NCI-H345 treated with DMSO at 0.1 percent for 48 hours (cell line): ENCODE measurements at regions not wholly inside any gene's neighbourhood (a gene's known extent, or its start where the extent isn't known, plus 50 kb on each side); places are given as distances from the start of the nearest gene placed in this dataset.
"Not testable (repeated sequence)": the region's sequence is repeated elsewhere in the genome, so short reads cannot be mapped to it uniquely, and the experiment has no call there.

Experiments used
- DNase-seq: peaks from one replicate; lab custom pipeline; 2025; ENCODE audit not compliant: unreplicated experiment; lab: John Stamatoyannopoulos, UW

GRCh38 chr4:126752702-126753101 lies 880.1 kb upstream of the INTU start:
- no peak for DNase-seq

GRCh38 chr4:126753592-126753991 lies 879.2 kb upstream of the INTU start:
- DNase-seq, result no peak

GRCh38 chr4:126755506-126755905 lies 877.3 kb upstream of the INTU start:
- no peak for DNase-seq

GRCh38 chr4:126756050-126756829 lies 876.5 kb upstream of the INTU start:
- no peak for DNase-seq

GRCh38 chr4:126757219-126757618 lies 875.5 kb upstream of the INTU start:
- no peak for DNase-seq

DNA sequence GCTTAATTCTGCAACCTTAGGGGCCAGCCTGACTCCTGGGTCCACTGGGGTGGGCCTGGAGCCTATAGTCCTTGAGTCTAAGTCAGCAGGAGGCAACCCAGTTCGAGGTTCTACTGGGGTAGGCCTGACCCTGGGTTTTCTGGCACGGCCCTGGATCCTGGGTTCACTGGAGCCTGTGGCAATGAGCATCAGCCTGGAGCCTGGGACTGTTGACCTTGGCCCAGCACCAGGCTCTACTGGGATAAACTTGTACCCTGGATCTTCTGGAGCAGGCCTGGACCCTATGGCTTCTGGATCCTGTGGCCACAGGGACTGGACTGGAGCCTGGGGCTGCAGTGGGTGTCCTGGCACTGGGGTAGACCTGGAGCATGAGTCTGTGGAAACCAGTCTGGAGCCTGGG lies 874.3 kb upstream of the INTU start:
- no peak for DNase-seq

DNA sequence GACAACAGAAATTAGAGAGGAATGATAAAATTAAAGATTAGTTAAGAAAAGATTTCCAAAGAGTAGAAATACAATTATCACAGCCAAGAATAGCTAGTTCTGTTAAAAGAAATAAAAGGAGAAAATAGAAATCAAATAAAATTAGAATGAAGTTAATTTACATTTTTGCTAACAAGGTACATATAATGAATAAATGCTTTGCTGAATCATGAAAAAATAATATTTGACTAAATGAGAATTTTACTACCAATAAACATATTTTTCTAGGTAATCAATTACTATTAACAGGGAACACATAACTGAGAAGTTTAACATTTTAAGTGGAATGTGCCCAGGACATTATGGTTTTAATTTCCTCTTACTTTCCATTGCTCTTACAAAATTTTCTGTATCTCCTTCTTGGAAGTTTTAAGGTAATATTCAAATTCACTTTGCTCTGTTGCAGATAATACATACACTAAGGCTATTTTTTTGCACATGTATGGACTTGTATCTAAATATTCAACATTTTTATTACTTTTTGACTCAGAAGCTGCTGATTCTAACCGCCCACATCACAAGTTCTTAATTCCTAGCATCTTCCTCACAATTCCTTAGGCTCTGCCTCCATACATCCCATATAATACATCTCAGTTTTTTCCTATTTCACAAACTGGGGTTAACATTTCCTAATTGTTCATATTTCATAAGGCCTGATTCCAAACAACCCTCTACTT lies 870.7 kb upstream of the INTU start:
- no peak for DNase-seq

GRCh38 chr4:126762663-126763247 lies 870.0 kb upstream of the INTU start:
- DNase-seq, result no peak

GRCh38 chr4:126766241-126766640 lies 866.5 kb upstream of the INTU start:
- no peak for DNase-seq

DNA sequence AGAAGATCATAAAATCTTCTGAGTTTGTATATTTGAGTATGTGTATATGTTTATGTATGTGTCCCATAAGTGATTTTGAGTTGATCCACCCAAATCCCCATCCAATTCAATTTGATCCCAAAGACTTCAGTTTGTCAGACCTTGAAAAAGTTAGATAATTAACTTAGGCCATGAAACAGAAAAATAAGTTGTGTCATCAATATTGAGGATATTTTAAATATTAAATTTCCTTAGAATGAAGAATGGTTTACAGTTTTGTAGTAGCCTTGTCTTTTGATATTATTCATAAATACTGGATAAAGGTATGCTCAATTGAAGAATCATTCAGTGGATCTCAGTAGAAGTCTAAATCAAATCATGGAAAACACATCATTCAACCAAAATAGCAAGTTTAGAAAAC lies 864.4 kb upstream of the INTU start:
- DNase-seq, result no peak

DNA sequence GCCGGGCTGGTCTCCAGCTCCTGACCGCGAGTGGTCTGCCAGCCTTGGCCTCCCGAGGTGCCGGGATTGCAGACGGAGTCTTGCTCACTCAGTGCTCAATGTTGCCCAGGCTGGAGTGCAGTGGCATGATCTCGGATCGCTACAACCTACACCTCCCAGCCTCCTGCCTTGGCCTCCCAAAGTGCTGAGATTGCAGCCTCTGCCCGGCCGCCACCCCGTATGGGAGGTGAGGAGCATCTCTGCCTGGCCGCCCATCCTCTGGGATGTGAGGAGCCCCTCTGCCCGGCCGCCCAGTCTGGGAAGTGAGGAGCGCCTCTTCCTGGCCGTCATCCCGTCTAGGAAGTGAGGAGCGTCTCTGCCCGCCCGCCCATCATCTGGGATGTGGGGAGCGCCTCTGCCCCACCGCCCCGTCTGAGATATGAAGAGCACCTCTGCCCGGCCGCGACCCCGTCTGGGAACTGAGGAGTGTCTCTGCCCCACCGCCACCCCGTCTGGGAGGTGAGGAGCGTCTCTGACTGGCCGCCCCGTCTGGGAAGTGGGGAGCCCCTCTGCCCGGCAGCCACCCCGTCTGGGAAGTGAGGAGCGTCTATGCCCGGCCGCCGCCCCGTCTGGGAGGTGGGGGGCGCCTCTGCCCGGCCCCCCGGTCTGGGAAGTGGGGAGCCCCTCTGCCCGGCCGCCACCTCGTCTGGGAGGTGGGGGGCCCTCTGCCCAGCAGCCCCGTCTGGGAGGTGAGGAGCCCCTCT lies 861.8 kb upstream of the INTU start:
- not testable (repeated sequence) for DNase-seq

GRCh38 chr4:126771618-126772017 lies 861.1 kb upstream of the INTU start:
- not testable (repeated sequence) for DNase-seq

- DNase-seq, result no peak
Measured at GRCh38 chr4:126772662-126773061, 860.1 kb upstream of the INTU start.

DNA sequence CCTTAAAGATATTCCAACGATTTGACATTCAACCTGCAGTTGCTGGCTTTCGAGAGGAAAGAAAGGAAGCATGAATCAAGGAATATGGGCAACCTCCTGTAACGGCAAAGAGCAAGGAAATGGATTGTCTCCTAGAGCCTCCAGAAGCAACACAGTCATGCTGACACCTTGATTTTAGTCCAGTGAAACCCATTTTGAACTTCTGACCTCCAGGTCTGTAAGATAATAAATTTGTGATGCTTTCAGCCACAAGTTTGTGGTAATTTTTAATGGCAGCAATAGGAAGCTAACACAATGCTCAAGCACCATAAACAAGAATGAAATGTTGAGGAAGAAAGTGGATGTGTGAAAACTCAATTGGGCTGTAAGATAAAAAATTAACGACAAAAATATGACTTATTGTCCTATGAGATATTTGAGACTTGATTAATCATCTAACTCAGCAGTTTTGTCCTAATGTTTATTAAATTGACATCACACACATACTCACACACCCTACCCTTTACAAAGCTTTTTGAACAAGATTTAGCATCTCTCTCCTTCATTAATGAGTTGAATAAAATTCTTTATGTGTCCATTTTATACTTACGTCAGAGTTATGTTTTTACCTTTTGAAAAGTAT lies 857.2 kb upstream of the INTU start:
- DNase-seq, result no peak

- DNase-seq, result no peak
Measured at GRCh38 chr4:126776361-126776760, 856.4 kb upstream of the INTU start.

DNA sequence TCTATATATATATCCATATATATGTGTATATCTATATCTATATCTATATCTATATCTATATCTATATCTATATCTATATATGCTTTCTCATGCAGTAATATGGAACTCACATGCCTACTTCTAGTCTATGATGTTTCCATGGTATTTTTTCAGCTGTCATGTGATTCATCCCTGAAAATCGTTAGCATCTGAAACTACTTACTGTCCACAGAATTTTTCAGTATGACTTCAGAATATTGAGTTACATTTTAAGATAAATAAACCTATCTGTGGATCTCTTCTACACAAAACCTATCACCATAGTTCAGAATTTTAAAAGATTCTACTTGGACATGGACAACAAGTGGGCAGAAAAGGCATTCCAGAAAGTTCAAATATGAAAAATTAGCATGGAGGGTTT lies 855.1 kb upstream of the INTU start:
- no peak for DNase-seq

- DNase-seq, result no peak
Measured at GRCh38 chr4:126778348-126778747, 854.4 kb upstream of the INTU start.

- no peak for DNase-seq
Measured at GRCh38 chr4:126779001-126779400, 853.8 kb upstream of the INTU start.

- DNase-seq, result no peak
Measured at GRCh38 chr4:126779436-126780166, 853.2 kb upstream of the INTU start.

DNA sequence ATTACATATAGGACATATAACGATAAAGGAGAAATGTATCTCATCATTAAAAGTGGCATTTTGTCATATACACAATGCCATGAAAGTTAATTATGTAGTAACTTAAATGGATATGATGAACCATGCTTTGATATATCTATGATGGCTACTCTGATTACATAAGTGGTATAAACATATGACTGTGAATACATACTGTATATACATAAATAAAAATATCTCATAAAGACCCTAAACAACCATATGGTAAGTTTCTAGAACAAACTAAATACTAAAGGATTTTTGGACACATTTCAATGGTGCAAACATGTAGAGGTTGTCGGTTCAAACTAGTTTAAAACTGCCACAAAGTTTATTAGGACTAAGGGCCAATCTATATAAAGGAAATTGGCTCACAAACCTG lies 849.6 kb upstream of the INTU start:
- no peak for DNase-seq
